ENCODE measurements at regions not wholly inside any gene's neighbourhood (a gene's known extent, or its start where the extent isn't known, plus 50 kb on each side); places are given as distances from the start of the nearest gene placed in this dataset.
"Not testable (repeated sequence)": the region's sequence is repeated elsewhere in the genome, so short reads cannot be mapped to it uniquely, and the experiment has no call there.

DNA sequence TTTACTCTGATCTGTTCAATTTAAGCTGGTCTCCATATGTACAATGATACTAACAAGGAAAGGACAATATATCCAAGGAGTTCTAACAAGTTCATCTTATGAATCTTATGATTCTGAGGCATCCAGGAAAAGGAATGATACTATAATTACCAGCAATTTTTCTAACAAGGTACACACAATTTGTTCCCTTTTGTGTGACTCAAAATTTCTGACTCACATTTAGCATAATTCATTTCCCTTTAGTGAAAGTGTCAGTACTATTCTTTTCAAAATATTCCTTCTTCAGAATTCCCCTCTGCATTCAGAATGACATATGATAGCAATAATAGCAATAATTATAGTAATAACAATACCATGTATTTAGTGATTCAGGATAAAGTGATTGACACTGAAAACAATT, 594.8 kb downstream of the DMRTA1 start:
- Histone ChIP-seq H3K4me1 (no peaks in the 10 kb centered on the region), H3K27me3 (no peaks in the 10 kb centered on the region), H3K9me3 (no peaks in the 10 kb centered on the region), H3K4me3 (no peak overlapping the region), H3K36me3 (no peaks in the 10 kb centered on the region), H3K27ac (no peak overlapping the region)
- TF ChIP-seq, protein P1, sequence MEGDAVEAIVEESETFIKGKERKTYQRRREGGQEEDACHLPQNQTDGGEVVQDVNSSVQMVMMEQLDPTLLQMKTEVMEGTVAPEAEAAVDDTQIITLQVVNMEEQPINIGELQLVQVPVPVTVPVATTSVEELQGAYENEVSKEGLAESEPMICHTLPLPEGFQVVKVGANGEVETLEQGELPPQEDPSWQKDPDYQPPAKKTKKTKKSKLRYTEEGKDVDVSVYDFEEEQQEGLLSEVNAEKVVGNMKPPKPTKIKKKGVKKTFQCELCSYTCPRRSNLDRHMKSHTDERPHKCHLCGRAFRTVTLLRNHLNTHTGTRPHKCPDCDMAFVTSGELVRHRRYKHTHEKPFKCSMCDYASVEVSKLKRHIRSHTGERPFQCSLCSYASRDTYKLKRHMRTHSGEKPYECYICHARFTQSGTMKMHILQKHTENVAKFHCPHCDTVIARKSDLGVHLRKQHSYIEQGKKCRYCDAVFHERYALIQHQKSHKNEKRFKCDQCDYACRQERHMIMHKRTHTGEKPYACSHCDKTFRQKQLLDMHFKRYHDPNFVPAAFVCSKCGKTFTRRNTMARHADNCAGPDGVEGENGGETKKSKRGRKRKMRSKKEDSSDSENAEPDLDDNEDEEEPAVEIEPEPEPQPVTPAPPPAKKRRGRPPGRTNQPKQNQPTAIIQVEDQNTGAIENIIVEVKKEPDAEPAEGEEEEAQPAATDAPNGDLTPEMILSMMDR (IDR thresholded peaks at IDR 0.05), result no peak
- intact Hi-C loops (cut with DNase I; ENCODE audit: low total_unique reads), result no loop called here
- no peak for DNase-seq

DNA sequence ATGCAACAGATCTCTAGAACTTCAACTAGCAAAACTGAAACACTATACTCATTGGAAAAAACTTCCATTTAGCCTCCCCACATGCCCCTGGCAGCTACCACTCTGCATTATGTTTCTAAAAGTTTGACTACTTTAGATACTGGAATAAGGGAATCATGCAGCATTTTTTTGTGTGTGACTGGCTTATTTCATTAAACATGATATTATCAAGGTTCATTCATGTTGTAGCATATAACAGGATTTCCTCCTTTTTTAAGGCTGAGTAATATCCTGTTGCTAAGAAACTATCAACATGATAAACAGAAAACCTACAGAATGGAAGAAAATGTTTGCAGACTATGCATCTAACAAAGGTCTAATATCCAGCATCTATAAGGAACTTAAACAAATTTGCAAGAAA, 597.9 kb downstream of the DMRTA1 start:
- Histone ChIP-seq H3K27ac (no peak overlapping the region), H3K4me1 (no peaks in the 10 kb centered on the region), H3K27me3 (no peaks in the 10 kb centered on the region), H3K36me3 (no peaks in the 10 kb centered on the region), H3K9me3 (no peaks in the 10 kb centered on the region), H3K4me3 (no peak overlapping the region)
- DNase-seq, result no peak
- intact Hi-C loops (cut with DNase I; ENCODE audit: low total_unique reads), result no loop called here
- TF ChIP-seq, protein P1 (IDR thresholded peaks at IDR 0.05), result no peak

DNA sequence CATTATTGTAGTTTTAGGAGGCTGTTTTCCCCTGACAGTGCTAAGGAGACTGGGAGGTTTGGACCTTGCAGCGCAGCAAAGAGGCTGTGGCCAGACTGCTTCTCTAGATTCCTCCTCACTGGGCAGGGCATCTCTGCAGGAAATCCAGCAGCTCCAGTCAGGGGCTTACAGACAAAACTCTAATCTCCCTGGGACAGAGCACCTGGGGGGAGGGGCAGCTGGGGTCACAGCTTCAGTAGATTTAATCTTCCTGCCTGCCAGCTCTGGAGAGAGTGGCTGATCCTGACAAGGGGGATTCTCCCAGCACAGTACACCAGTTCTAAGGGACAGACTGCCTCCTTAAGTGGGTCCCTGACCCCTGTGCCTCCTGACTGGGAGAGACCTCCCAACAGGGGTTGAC, 599.4 kb downstream of the DMRTA1 start:
- H3K4me3 ChIP-seq; H3K36me3 ChIP-seq; H3K9me3 ChIP-seq; H3K4me1 ChIP-seq; intact Hi-C loops (cut with DNase I; ENCODE audit: low total_unique reads); H3K27ac ChIP-seq; H3K27me3 ChIP-seq; DNase-seq: not testable (repeated sequence)

DNA sequence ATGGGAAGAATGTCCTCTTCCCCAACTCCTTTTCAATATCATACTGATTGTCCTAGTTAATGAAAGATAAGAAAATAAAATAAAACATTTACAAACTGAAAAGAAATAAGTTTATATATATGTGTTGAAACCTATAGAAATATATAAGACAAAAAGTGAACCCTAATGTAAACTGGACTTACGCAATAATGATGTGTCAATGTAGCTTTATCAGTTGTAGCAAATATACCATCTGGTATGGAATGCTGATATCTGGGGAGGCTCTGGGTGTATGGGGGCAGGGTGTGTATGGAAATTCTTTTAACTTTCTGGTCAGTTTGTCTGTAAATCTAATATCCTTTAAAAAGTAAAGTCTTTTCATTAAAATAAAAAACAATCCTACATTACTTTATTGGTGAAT, 603.9 kb downstream of the DMRTA1 start:
- H3K36me3 ChIP-seq, result no peaks in the 10 kb centered on the region
- H3K27ac ChIP-seq, result no peak overlapping the region
- no peak overlapping the region for H3K4me3 ChIP-seq
- intact Hi-C loops (cut with DNase I; ENCODE audit: low total_unique reads), result no loop called here
- H3K9me3 ChIP-seq, result no peaks in the 10 kb centered on the region
- H3K27me3 ChIP-seq, result no peaks in the 10 kb centered on the region
- no peaks in the 10 kb centered on the region for H3K4me1 ChIP-seq
- DNase-seq, result no peak
- TF ChIP-seq, protein P1 (IDR thresholded peaks at IDR 0.05), result no peak

DNA sequence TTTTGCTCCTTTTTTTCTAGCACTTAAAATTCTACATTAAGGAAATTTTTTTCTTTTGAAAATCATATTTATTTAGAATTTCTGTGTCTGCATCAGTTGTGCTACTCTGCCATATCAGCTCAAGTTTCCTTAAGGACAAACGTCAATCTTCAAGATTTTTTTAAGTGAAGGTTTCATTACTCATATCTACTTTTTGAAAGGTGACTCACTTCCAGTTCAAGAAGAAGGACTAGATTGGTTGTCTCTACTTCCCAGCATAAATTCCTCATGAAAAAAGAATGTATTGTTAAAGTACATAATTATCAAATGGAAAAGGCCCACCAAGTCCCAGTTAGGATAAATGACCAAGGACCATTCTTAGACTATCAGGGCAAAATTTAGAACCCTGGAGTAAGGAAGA, 626.5 kb downstream of the DMRTA1 start:
- no peak overlapping the region for H3K4me3 ChIP-seq
- H3K36me3 ChIP-seq, result no peaks in the 10 kb centered on the region
- H3K9me3 ChIP-seq, result no peaks in the 10 kb centered on the region
- H3K4me1 ChIP-seq, result no peaks in the 10 kb centered on the region
- intact Hi-C loops (cut with DNase I; ENCODE audit: low total_unique reads), result no loop called here
- H3K27ac ChIP-seq, result no peak overlapping the region
- H3K27me3 ChIP-seq, result no peaks in the 10 kb centered on the region
- TF ChIP-seq, protein P1 (IDR thresholded peaks at IDR 0.05), result no peak
- no peak for DNase-seq

DNA sequence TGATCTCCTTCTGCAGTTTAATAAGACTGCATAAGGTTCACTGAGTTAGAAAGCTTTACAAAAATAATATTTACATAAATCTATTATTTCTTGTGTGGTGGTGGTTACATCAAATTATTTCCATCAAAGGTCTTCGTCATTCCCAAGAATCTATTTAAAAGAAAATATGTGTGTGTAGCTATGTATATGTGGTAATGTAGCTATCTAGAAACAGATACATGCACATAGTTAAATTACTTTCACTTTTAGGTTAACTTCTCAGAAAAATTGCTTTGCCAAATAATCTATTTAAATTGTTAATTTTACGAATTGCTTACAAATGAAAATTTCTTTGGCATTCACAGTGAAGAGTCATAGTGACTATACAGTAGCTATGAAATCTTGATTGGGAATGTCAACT, 633.2 kb downstream of the DMRTA1 start:
- Histone ChIP-seq H3K4me3 (no peak overlapping the region), H3K27me3 (no peaks in the 10 kb centered on the region), H3K27ac (no peak overlapping the region), H3K4me1 (no peaks in the 10 kb centered on the region), H3K9me3 (no peaks in the 10 kb centered on the region), H3K36me3 (no peaks in the 10 kb centered on the region)
- intact Hi-C loops (cut with DNase I; ENCODE audit: low total_unique reads), result no loop called here
- TF ChIP-seq, protein P1 (IDR thresholded peaks at IDR 0.05), result no peak
- DNase-seq, result no peak
